Smooth muscle cell (in vitro differentiated cells): ENCODE measurements at regions not wholly inside any gene's neighbourhood (a gene's known extent, or its start where the extent isn't known, plus 50 kb on each side); places are given as distances from the start of the nearest gene placed in this dataset.

Experiments used
- DNase-seq: peaks from one replicate; lab custom pipeline; 2025; ENCODE audit not compliant: unreplicated experiment; lab: John Stamatoyannopoulos, UW
- H2AFZ ChIP-seq: fragments of 200-600 bp; sonication (generic); 2 replicates; pipeline ENCODE4 v1.6.0; 2016; ENCODE audit warnings: antibody characterized with exemption, low read depth, mild to moderate bottlenecking
- H3F3A ChIP-seq: fragments of 200-600 bp; sonication (generic); 2 replicates; pipeline ENCODE4 v1.6.0; 2017; ENCODE audit warnings: antibody characterized with exemption, low read depth
- H3K27ac ChIP-seq: fragments of 200-600 bp; sonication (generic); 2 replicates; pipeline ENCODE4 v1.5.1; 2016; ENCODE audit warnings: low read depth, mild to moderate bottlenecking
- H3K27me3 ChIP-seq: fragments of 200-600 bp; sonication (generic); 2 replicates; pipeline ENCODE4 v1.6.1; 2016; ENCODE audit warnings: low read depth, mild to moderate bottlenecking
- H3K36me3 ChIP-seq: fragments of 200-600 bp; sonication (generic); 2 replicates; pipeline ENCODE4 v1.5.1; 2016; ENCODE audit warnings: low read depth
- H3K4me1 ChIP-seq: fragments of 200-600 bp; sonication (generic); 2 replicates; pipeline ENCODE4 v1.5.1; 2016; ENCODE audit warnings: low read depth
- H3K4me2 ChIP-seq: fragments of 200-600 bp; sonication (generic); 2 replicates; pipeline ENCODE4 v1.6.0; 2016; ENCODE audit warnings: mild to moderate bottlenecking
- H3K4me3 ChIP-seq: fragments of 200-600 bp; sonication (generic); 2 replicates; pipeline ENCODE4 v1.5.1; 2016; ENCODE audit warnings: mild to moderate bottlenecking
- H3K79me2 ChIP-seq: fragments of 200-600 bp; sonication (generic); 2 replicates; pipeline ENCODE4 v1.6.0; 2016; ENCODE audit warnings: low read depth, mild to moderate bottlenecking
- H3K9ac ChIP-seq: fragments of 200-600 bp; sonication (generic); 2 replicates; pipeline ENCODE4 v1.6.0; 2016; ENCODE audit warnings: low read depth
- H3K9me3 ChIP-seq: fragments of 200-600 bp; sonication (generic); replicated peaks from 2 replicates; pipeline ENCODE4 v1.5.1; 2016; ENCODE audit warnings: low read depth
- H4K20me1 ChIP-seq: fragments of 200-600 bp; sonication (generic); 2 replicates; pipeline ENCODE4 v1.6.0; 2016; ENCODE audit warnings: low read depth
- CTCF ChIP-seq: fragments of 200-600 bp; sonication (generic); IDR thresholded peaks from 2 replicates; pipeline ENCODE4 v1.5.1; 2017; ENCODE audit warnings: borderline replicate concordance, mild to moderate bottlenecking, antibody characterized with exemption; ENCODE audit not compliant: insufficient read depth, poor library complexity, severe bottlenecking
- WGBS: methylation state at CpG from one replicate; pipeline ENCODE4 v1.1.7; 2016; ENCODE audit warnings: low lambda C conversion rate; 5-methylcytosine and 5-hydroxymethylcytosine counted together

DNA sequence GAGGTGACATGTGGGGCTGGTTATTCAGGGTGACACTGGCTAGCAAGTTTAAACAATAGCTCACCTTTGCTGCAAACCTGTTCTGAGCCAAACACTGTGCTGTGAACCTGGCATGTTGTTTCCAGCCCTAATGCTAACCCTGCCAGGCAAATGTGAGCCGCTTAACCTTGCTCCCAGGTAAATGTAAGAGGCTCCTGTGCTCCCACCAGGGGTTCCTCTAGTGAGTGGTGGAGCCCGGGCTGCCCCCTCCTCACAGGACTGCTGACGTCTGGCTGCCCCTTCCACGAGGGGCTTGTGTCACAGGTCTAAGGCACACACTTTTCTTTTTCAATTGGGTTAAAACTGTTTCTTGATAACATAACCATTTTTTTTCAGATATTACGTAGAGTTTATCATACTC is 223.7 kb downstream of the DCDC2C start:
- no peaks in the 10 kb centered on the region for H3K27me3 ChIP-seq
- no peak overlapping the region for H3K4me2 ChIP-seq
- H3F3A ChIP-seq = no peaks in the 10 kb centered on the region
- WGBS = 84% methylated on average over 5 of the region's 5 CpGs
- no peak overlapping the region for H3K9ac ChIP-seq
- no peak overlapping the region for H3K4me3 ChIP-seq
- H3K4me1 ChIP-seq = no peaks in the 10 kb centered on the region
- H4K20me1 ChIP-seq = no peaks in the 10 kb centered on the region
- no peak overlapping the region for H3K27ac ChIP-seq
- H2AFZ ChIP-seq = no peak overlapping the region
- DNase-seq = no peak
- no peaks in the 10 kb centered on the region for H3K9me3 ChIP-seq
- TF ChIP-seq CTCF = no peak
- no peaks in the 10 kb centered on the region for H3K79me2 ChIP-seq
- no peaks in the 10 kb centered on the region for H3K36me3 ChIP-seq

DNA sequence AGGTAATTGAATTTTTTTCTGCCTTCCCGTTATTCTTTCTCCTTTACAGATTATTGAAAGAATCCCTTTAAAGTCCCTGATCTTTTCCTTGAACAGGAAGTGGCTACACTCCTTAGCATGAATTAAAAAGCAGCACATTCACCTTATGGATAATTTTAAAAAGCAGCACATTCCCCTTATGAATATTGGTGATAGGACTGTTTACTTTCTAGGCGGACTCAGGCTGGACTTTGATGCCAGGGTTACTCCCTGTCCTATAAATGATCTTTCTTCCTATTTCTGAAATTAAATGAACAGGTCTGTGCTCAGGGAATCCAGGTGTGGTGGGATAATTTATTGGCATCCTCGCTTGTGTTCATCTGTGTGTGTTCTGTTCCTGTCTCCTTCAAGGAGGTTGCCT is 226.0 kb downstream of the DCDC2C start:
- Histone ChIP-seq H2AFZ (no peak overlapping the region), H3K36me3 (no peaks in the 10 kb centered on the region), H3K79me2 (no peaks in the 10 kb centered on the region), H3K27me3 (no peaks in the 10 kb centered on the region), H3K4me3 (no peak overlapping the region), H3K9me3 (no peaks in the 10 kb centered on the region), H3K4me1 (no peaks in the 10 kb centered on the region), H3K9ac (no peak overlapping the region), H3K4me2 (no peak overlapping the region), H3K27ac (no peak overlapping the region), H3F3A (no peaks in the 10 kb centered on the region), H4K20me1 (no peaks in the 10 kb centered on the region)
- DNase-seq = no peak
- TF ChIP-seq CTCF = no peak
- 81% methylated on average over 3 of the region's 3 CpGs for WGBS

GRCh38 chr2:3930246-3930645 is 226.9 kb downstream of the DCDC2C start:
- TF ChIP-seq CTCF = no peak

GRCh38 chr2:3940661-3941060 is 237.3 kb downstream of the DCDC2C start:
- H3K9ac ChIP-seq = no peak overlapping the region
- H3K27me3 ChIP-seq = no peaks in the 10 kb centered on the region
- no peaks in the 10 kb centered on the region for H3K4me1 ChIP-seq
- H3K4me2 ChIP-seq = no peak overlapping the region
- no peak overlapping the region for H2AFZ ChIP-seq
- H3K27ac ChIP-seq = no peak overlapping the region
- no peaks in the 10 kb centered on the region for H4K20me1 ChIP-seq
- H3F3A ChIP-seq = no peaks in the 10 kb centered on the region
- H3K79me2 ChIP-seq = no peaks in the 10 kb centered on the region
- H3K4me3 ChIP-seq = no peak overlapping the region
- TF ChIP-seq CTCF = no peak
- no peaks in the 10 kb centered on the region for H3K9me3 ChIP-seq
- no peak for DNase-seq
- no peaks in the 10 kb centered on the region for H3K36me3 ChIP-seq
- 67% methylated on average over 7 of the region's 7 CpGs for WGBS

More at GRCh38 chr2:3930246-3930645, 226.9 kb downstream of the DCDC2C start:
- Histone ChIP-seq H3F3A (no peaks in the 10 kb centered on the region), H4K20me1 (no peaks in the 10 kb centered on the region), H3K79me2 (no peaks in the 10 kb centered on the region), H3K9ac (no peak overlapping the region), H3K36me3 (no peaks in the 10 kb centered on the region), H2AFZ (no peak overlapping the region), H3K4me1 (no peaks in the 10 kb centered on the region), H3K4me3 (no peak overlapping the region), H3K9me3 (no peaks in the 10 kb centered on the region), H3K27me3 (no peaks in the 10 kb centered on the region), H3K4me2 (no peak overlapping the region), H3K27ac (no peak overlapping the region)
- 75% methylated on average over 7 of the region's 8 CpGs for WGBS
- no peak for DNase-seq
